Osteocyte (in vitro differentiated cells): ENCODE measurements at regions not wholly inside any gene's neighbourhood (a gene's known extent, or its start where the extent isn't known, plus 50 kb on each side); places are given as distances from the start of the nearest gene placed in this dataset.

ENCODE experiments used
- DNase-seq: peaks from one replicate; pipeline ENCODE4 v3.0.0; 2021; ENCODE audit warnings: mixed read lengths; ENCODE audit not compliant: unreplicated experiment; ENCODE audit errors: extremely low spot score
- H3K27ac Mint-ChIP-seq: one replicate; pipeline ENCODE4 v1.8.0; 2021; ENCODE audit warnings: mild to moderate bottlenecking, mixed read lengths; ENCODE audit not compliant: unreplicated experiment
- H3K27me3 Mint-ChIP-seq: one replicate; pipeline ENCODE4 v1.8.0; 2021; ENCODE audit warnings: mixed read lengths; ENCODE audit not compliant: unreplicated experiment
- H3K36me3 Mint-ChIP-seq: one replicate; pipeline ENCODE4 v1.8.0; 2021; ENCODE audit warnings: mixed read lengths; ENCODE audit not compliant: unreplicated experiment
- H3K4me1 Mint-ChIP-seq: one replicate; pipeline ENCODE4 v1.8.0; 2021; ENCODE audit warnings: mixed read lengths; ENCODE audit not compliant: unreplicated experiment
- H3K4me3 Mint-ChIP-seq: one replicate; pipeline ENCODE4 v1.8.0; 2021; ENCODE audit warnings: mild to moderate bottlenecking, moderate library complexity, mixed read lengths; ENCODE audit not compliant: unreplicated experiment
- H3K9me3 Mint-ChIP-seq: one replicate; pipeline ENCODE4 v1.8.0; 2021; ENCODE audit warnings: mixed read lengths; ENCODE audit not compliant: unreplicated experiment
- CTCF ChIP-seq: fragments of 200-600 bp; sonication (generic); IDR thresholded peaks from 2 replicates; pipeline ENCODE4 v1.5.0; 2021; ENCODE audit warnings: antibody characterized with exemption, mild to moderate bottlenecking, moderate library complexity

GRCh38 chr7:42685911-42686310, 226.0 kb downstream of the C7orf25 start:
- TF ChIP-seq CTCF: no peak
- Mint-ChIP-seq H3K27me3 (peaks cover 49% of the 10 kb centered on the region), H3K27ac (no peak overlapping the region), H3K4me3 (no peak overlapping the region), H3K9me3 (peaks cover 8% of the 10 kb centered on the region), H3K36me3 (no peaks in the 10 kb centered on the region), H3K4me1 (no peaks in the 10 kb centered on the region)
- no peak for DNase-seq

- no peak overlapping the region for H3K27ac Mint-ChIP-seq
- H3K9me3 Mint-ChIP-seq: peaks cover 7% of the 10 kb centered on the region
- H3K27me3 Mint-ChIP-seq: peaks cover 32% of the 10 kb centered on the region
- H3K4me1 Mint-ChIP-seq: peaks cover 19% of the 10 kb centered on the region
- no peak overlapping the region for H3K4me3 Mint-ChIP-seq
- no peak for DNase-seq
- TF ChIP-seq CTCF: no peak
- H3K36me3 Mint-ChIP-seq: no peaks in the 10 kb centered on the region
Observed at GRCh38 chr7:42677751-42678699, 233.8 kb downstream of the C7orf25 start.

GRCh38 chr7:42674541-42674940, 237.3 kb downstream of the C7orf25 start:
- H3K4me1 Mint-ChIP-seq: peaks cover 19% of the 10 kb centered on the region
- H3K27ac Mint-ChIP-seq: no peak overlapping the region
- H3K36me3 Mint-ChIP-seq: no peaks in the 10 kb centered on the region
- TF ChIP-seq CTCF: no peak
- no peaks in the 10 kb centered on the region for H3K9me3 Mint-ChIP-seq
- no peak for DNase-seq
- H3K4me3 Mint-ChIP-seq: no peak overlapping the region
- peaks cover 26% of the 10 kb centered on the region for H3K27me3 Mint-ChIP-seq

DNA sequence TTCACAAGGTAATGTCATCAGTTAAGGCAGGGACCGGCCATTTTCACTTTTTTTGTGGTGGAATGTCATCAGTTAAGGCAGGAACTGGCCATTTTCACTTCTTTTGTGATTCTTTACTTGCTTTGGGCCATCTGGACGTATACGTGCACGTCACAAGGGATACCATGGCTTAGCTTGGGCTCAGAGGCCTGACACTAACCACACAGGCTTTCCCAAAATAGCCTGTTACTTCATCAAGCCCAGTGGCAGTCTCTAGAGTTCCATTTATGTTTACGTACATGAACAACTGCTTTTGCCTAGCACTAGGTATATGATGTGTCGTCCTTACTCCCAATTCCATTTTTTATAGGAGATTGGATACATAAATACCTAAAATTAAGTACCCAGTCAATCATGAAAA, 237.9 kb downstream of the C7orf25 start:
- Mint-ChIP-seq H3K4me3 (no peak overlapping the region), H3K27me3 (peaks cover 26% of the 10 kb centered on the region), H3K4me1 (peaks cover 18% of the 10 kb centered on the region), H3K9me3 (no peaks in the 10 kb centered on the region), H3K27ac (no peak overlapping the region), H3K36me3 (no peaks in the 10 kb centered on the region)
- TF ChIP-seq CTCF: no peak
- DNase-seq: no peak

GRCh38 chr7:42672339-42672999, 239.4 kb downstream of the C7orf25 start:
- Mint-ChIP-seq H3K27me3 (peaks cover 28% of the 10 kb centered on the region), H3K4me3 (no peak overlapping the region), H3K9me3 (peaks cover 3% of the 10 kb centered on the region), H3K36me3 (peaks cover 1% of the 10 kb centered on the region), H3K27ac (no peak overlapping the region), H3K4me1 (peaks cover 3% of the 10 kb centered on the region)
- TF ChIP-seq CTCF: no peak
- no peak for DNase-seq
